HEK293T (cell line): ENCODE measurements at regions not wholly inside any gene's neighbourhood (a gene's known extent, or its start where the extent isn't known, plus 50 kb on each side); places are given as distances from the start of the nearest gene placed in this dataset.

Experiments
- BHLHE40 ChIP-seq: fragments of 450-650 bp; IDR thresholded peaks from 2 replicates; pipeline ENCODE4 v1.6.1; 2016; ENCODE audit warnings: mild to moderate bottlenecking, moderate library complexity, borderline replicate concordance
- CTBP1 ChIP-seq: fragments of 450-650 bp; IDR thresholded peaks from 2 replicates; pipeline ENCODE4 v1.6.1; 2016; ENCODE audit warnings: borderline replicate concordance
- FOXA1 ChIP-seq: fragments of 450-650 bp; IDR thresholded peaks from 2 replicates; pipeline ENCODE4 v1.6.1; 2016; ENCODE audit warnings: mild to moderate bottlenecking
- FOXK2 ChIP-seq: fragments of 450-650 bp; IDR thresholded peaks from 2 replicates; pipeline ENCODE4 v1.6.1; 2016; ENCODE audit warnings: mild to moderate bottlenecking
- LEF1 ChIP-seq: fragments of 450-650 bp; IDR thresholded peaks from 2 replicates; pipeline ENCODE4 v1.6.1; 2017; ENCODE audit warnings: mild to moderate bottlenecking, borderline replicate concordance
- NFRKB ChIP-seq: fragments of 450-650 bp; IDR thresholded peaks from 2 replicates; pipeline ENCODE4 v1.6.1; 2016; ENCODE audit warnings: mild to moderate bottlenecking, moderate library complexity
- SP1 ChIP-seq: fragments of 450-650 bp; IDR thresholded peaks from 2 replicates; pipeline ENCODE4 v1.6.1; 2017
- SUZ12 ChIP-seq: fragments of 450-650 bp; IDR thresholded peaks from 2 replicates; pipeline ENCODE4 v1.6.1; 2016; ENCODE audit warnings: mild to moderate bottlenecking
- TF ChIP-seq, protein P1 (sequence below): fragments of 450-650 bp; IDR thresholded peaks from 2 replicates; pipeline ENCODE4 v1.6.1; 2016

DNA sequence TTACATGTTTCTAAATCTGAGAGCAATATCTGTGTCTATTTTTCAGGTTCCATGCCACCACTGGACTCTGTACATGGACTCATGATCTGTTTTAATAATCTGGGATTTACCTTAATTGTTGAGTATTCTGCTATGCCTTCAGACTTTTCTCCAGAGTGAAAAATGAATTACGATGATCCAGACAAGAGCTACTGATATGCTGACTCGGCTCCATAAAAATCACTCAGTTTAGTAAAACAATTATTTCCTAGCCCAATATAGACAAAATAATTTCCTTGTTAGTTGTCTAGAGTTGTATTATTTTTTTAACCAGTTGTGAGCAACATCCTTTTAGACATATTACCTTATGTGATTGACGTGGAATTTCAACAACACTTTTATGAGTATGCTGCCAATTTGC, 736.8 kb downstream of the RFPL4B start:
- TF ChIP-seq, protein P1, sequence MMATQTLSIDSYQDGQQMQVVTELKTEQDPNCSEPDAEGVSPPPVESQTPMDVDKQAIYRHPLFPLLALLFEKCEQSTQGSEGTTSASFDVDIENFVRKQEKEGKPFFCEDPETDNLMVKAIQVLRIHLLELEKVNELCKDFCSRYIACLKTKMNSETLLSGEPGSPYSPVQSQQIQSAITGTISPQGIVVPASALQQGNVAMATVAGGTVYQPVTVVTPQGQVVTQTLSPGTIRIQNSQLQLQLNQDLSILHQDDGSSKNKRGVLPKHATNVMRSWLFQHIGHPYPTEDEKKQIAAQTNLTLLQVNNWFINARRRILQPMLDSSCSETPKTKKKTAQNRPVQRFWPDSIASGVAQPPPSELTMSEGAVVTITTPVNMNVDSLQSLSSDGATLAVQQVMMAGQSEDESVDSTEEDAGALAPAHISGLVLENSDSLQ, result no peak
- TF ChIP-seq FOXK2, result no peak
- TF ChIP-seq SUZ12, result no peak
- no peak for TF ChIP-seq BHLHE40
- no peak for TF ChIP-seq FOXA1
- no peak for TF ChIP-seq SP1
- TF ChIP-seq LEF1, result no peak
- TF ChIP-seq NFRKB, result no peak
- no peak for TF ChIP-seq CTBP1
